ENCODE measurements at regions not wholly inside any gene's neighbourhood (a gene's known extent, or its start where the extent isn't known, plus 50 kb on each side); places are given as distances from the start of the nearest gene placed in this dataset.
A peak's percentile ranks its signal among the peaks of the same experiment; 100 is the strongest.
"Not testable (repeated sequence)": the region's sequence is repeated elsewhere in the genome, so short reads cannot be mapped to it uniquely, and the experiment has no call there.

DNA sequence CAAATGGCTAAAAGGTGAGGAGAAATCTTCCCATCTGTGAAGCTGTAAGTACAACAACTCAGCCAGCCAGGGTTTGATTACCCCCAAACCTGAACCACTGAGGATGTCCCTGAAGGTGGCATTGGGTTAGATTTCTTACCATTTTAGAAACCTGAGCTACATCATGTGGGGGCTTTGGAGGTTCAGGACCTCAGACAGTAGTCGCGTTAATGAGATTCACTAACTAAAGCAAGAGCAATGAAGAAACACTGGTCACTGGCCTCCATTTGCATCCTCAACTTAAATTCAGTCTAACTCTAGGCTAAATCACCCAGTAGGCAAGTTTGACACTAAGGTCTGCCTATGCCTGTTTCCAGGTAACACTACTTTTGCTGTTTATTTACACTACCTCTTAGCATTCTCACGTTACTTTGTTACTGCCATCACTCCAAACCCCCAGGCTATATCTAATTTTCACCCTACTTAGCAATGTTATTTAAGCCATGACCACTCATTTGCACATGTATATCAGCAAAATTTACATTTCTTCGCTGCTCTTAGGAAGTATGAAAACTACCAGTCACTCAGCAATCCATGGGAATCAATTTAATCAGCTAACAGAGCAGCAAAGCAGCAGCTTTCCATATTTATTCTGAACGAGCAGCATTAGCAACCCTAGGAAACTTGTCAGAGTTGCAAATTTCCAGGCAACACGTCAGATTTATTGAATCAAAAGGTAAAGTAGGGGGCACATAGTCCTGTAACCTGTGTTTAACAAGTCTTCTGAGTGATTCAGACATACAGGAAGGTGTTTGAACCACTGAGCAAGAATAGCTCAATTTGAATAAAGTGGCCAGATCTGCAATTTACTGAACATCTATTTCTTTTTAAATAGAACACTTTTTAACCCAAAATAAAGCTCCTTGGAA, 788.4 kb upstream of the SORCS1 start:
- Mint-ChIP-seq H3K36me3 (no peaks in the 10 kb centered on the region), H3K4me3 (no peak overlapping the region), H3K27ac (no peak overlapping the region), H3K27me3 (no peaks in the 10 kb centered on the region), H3K4me1 (no peaks in the 10 kb centered on the region), H3K9me3 (peaks cover 3 to 20% (median 8%) of the 10 kb centered on the region in 8 donors)
- Histone ChIP-seq H3K9me3 (ENCODE audit: control insufficient read depth in 1 of 2, low read length in 2 of 2) (peaks cover 0 to 4% of the 10 kb centered on the region in 2 donors), H3K36me3 (ENCODE audit: insufficient read depth, low read length) (no peaks in the 10 kb centered on the region), H3K27me3 (ENCODE audit: insufficient read depth, low read length) (no peaks in the 10 kb centered on the region), H3K4me1 (ENCODE audit: insufficient read depth, low read length) (no peaks in the 10 kb centered on the region), H3K27ac (ENCODE audit: low read depth, low read length) (no peak overlapping the region), H3K4me3 (ENCODE audit: low read length in 2 of 2) (no peak overlapping the region)
- no peak for DNase-seq
- CTCF ChIA-PET (ENCODE audit: partially characterized antibody), result no interaction called here
- POLR2A ChIA-PET (ENCODE audit: partially characterized antibody), result no interaction called here
- intact Hi-C loops (cut with micrococcal nuclease), result no loop called here

DNA sequence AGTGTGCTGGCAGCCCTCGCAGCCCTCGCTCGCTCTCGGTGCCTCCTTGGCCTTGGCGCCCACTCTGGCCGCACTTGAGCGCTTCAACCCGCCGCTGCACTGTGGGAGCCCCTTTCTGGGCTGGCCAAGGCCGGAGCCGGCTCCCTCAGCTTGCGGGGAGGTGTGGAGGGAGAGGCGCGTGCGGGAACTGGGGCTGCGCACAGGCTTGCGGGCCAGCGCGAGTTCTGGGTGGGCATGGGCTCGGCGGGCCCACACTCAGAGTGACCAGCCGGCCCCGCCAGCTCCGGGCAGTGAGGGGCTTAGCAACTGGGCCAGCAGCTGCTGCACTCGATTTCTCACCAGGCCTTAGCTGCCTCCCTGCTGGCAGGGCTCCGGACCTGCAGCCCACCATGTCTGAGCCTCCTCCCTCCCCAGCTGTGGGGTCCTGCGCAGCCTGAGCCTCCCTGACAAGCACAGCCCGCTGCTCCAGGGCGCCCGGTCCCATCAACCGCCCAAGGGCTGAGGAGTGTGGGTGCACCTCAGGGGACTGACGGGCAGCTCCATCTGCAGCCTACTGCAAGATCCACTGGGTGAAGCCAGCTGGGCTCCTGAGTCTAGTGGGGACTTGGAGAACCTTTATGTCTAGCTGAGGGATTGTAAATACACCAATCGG, 786.0 kb upstream of the SORCS1 start:
- H3K27me3 Mint-ChIP-seq; H3K9me3 ChIP-seq (ENCODE audit: control insufficient read depth in 1 of 2, low read length in 2 of 2); H3K4me1 ChIP-seq (ENCODE audit: insufficient read depth, low read length); H3K4me1 Mint-ChIP-seq; H3K4me3 ChIP-seq (ENCODE audit: low read length in 2 of 2); POLR2A ChIA-PET (ENCODE audit: partially characterized antibody); CTCF ChIA-PET (ENCODE audit: partially characterized antibody); H3K4me3 Mint-ChIP-seq; H3K27me3 ChIP-seq (ENCODE audit: insufficient read depth, low read length); intact Hi-C loops (cut with micrococcal nuclease); H3K36me3 Mint-ChIP-seq; H3K36me3 ChIP-seq (ENCODE audit: insufficient read depth, low read length); H3K27ac ChIP-seq (ENCODE audit: low read depth, low read length); H3K27ac Mint-ChIP-seq: not testable (repeated sequence)
- peaks cover 3 to 21% (median 12%) of the 10 kb centered on the region in 8 donors for H3K9me3 Mint-ChIP-seq
- DNase-seq, result peak in 1 of 5 donors; percentile 16

DNA sequence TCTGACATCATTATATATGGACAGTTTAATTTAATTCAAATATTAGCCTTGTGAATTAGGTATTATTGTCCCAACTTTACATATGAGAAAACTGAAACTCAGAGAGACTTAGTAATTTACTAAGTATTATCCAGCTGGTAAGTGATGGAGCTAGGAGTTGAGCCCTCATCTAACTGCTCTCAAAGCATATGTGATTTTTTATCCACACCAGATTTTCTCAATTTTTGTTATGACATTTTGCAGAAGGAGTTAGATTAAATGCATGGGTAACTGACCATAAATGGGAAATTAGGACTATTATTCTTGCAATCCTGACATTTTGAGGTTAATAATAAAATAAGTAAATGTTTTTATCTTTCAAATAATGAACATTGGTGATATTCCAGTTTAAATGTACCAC, 778.3 kb upstream of the SORCS1 start:
- Histone ChIP-seq H3K4me1 (ENCODE audit: insufficient read depth, low read length) (no peaks in the 10 kb centered on the region), H3K4me3 (ENCODE audit: low read length in 2 of 2) (no peak overlapping the region), H3K9me3 (ENCODE audit: control insufficient read depth in 1 of 2, low read length in 2 of 2) (no peaks in the 10 kb centered on the region), H3K36me3 (ENCODE audit: insufficient read depth, low read length) (no peaks in the 10 kb centered on the region), H3K27ac (ENCODE audit: low read depth, low read length) (no peak overlapping the region), H3K27me3 (ENCODE audit: insufficient read depth, low read length) (no peaks in the 10 kb centered on the region)
- no peak overlapping the region for H3K27ac Mint-ChIP-seq
- intact Hi-C loops (cut with micrococcal nuclease), result no loop called here
- no peaks in the 10 kb centered on the region for H3K4me1 Mint-ChIP-seq
- H3K4me3 Mint-ChIP-seq, result no peak overlapping the region
- ChIA-PET POLR2A (ENCODE audit: partially characterized antibody) (no interaction called here), CTCF (ENCODE audit: partially characterized antibody) (no interaction called here)
- peaks cover under 1 to 23% (median 11%) of the 10 kb centered on the region in 8 donors for H3K9me3 Mint-ChIP-seq
- H3K36me3 Mint-ChIP-seq, result no peaks in the 10 kb centered on the region
- no peak for DNase-seq
- H3K27me3 Mint-ChIP-seq, result no peaks in the 10 kb centered on the region

DNA sequence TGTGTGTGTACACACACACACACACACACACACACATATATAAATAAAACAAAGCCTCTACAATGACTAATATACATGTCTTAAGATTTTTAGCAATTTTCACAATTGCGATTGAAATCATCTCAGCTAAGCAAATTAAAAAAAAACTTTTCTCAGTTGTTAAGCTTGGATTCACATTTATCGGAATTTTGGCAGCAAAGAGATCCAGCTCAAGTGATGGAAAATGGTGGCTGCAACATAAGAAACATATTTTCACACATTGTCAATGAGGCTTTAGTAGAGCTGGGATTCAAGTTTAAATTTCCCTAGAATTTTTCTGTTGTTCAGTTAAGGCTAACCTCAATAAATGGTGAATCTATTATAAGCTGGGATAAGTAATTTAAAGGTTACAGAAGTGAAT, 768.6 kb upstream of the SORCS1 start:
- Mint-ChIP-seq H3K4me1 (peaks cover 0 to 1% (median 0%) of the 10 kb centered on the region in 4 donors), H3K9me3 (peaks cover 3 to 11% (median 9%) of the 10 kb centered on the region in 8 donors), H3K36me3 (no peaks in the 10 kb centered on the region), H3K27me3 (no peaks in the 10 kb centered on the region), H3K27ac (no peak overlapping the region), H3K4me3 (no peak overlapping the region)
- H3K36me3 ChIP-seq (ENCODE audit: insufficient read depth, low read length), result no peaks in the 10 kb centered on the region
- no peaks in the 10 kb centered on the region for H3K4me1 ChIP-seq (ENCODE audit: insufficient read depth, low read length)
- DNase-seq, result no peak
- ChIA-PET POLR2A (ENCODE audit: partially characterized antibody) (no interaction called here), CTCF (ENCODE audit: partially characterized antibody) (no interaction called here)
- H3K9me3 ChIP-seq (ENCODE audit: control insufficient read depth in 1 of 2, low read length in 2 of 2), result peaks cover 0 to 15% of the 10 kb centered on the region in 2 donors
- intact Hi-C loops (cut with micrococcal nuclease), result no loop called here
- no peaks in the 10 kb centered on the region for H3K27me3 ChIP-seq (ENCODE audit: insufficient read depth, low read length)
- no peak overlapping the region for H3K27ac ChIP-seq (ENCODE audit: low read depth, low read length)
- H3K4me3 ChIP-seq (ENCODE audit: low read length in 2 of 2), result no peak overlapping the region

DNA sequence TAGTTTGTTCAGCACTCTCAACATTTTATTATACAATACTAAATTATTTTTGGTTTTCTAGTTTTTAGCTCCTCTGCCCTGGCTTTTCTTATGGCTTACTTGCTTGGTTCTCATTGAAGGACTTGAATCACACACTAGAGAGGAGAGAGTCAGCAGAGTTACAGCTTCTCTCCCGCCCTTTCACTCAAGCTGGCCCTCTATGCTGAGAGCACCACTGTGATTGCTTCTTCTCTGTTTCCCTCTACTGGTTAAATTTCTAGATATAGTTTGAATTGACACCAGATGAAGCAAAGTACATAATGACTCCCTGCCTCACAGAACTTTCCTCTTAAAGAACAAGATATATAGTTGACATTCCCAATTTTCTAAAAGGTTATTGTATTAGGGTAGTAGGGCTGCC, 767.3 kb upstream of the SORCS1 start:
- H3K4me3 ChIP-seq (ENCODE audit: low read length in 2 of 2), result no peak overlapping the region
- H3K27me3 Mint-ChIP-seq, result no peaks in the 10 kb centered on the region
- no peak for DNase-seq
- H3K4me1 Mint-ChIP-seq, result peaks cover 0 to 1% (median 0%) of the 10 kb centered on the region in 4 donors
- CTCF ChIA-PET (ENCODE audit: partially characterized antibody), result no interaction called here
- no peak overlapping the region for H3K27ac ChIP-seq (ENCODE audit: low read depth, low read length)
- no peaks in the 10 kb centered on the region for H3K36me3 Mint-ChIP-seq
- intact Hi-C loops (cut with micrococcal nuclease), result no loop called here
- H3K27ac Mint-ChIP-seq, result no peak overlapping the region
- peaks cover 0 to 15% of the 10 kb centered on the region in 2 donors for H3K9me3 ChIP-seq (ENCODE audit: control insufficient read depth in 1 of 2, low read length in 2 of 2)
- POLR2A ChIA-PET (ENCODE audit: partially characterized antibody), result no interaction called here
- H3K9me3 Mint-ChIP-seq, result peaks cover 0 to 10% (median 6%) of the 10 kb centered on the region in 8 donors
- no peaks in the 10 kb centered on the region for H3K36me3 ChIP-seq (ENCODE audit: insufficient read depth, low read length)
- H3K4me1 ChIP-seq (ENCODE audit: insufficient read depth, low read length), result no peaks in the 10 kb centered on the region
- no peaks in the 10 kb centered on the region for H3K27me3 ChIP-seq (ENCODE audit: insufficient read depth, low read length)
- H3K4me3 Mint-ChIP-seq, result no peak overlapping the region

DNA sequence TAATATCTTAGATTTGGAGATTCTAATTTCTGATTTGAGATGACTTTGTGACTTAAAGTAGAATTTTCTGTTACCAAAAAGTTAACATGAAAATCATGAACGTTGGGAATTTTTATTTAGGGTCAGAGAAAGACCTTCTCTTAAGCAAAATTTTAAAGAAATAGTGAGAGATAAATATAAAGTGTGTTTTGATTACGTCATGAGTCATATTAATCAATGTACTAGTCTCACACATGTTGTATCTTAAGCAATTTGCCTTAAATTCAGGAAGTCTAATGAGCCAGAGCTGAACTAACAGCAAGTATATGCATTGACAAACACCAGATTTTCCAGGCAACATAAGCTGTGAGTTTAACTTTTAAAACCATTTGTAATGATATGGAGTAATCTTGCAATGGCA, 765.5 kb upstream of the SORCS1 start:
- Mint-ChIP-seq H3K27ac (no peak overlapping the region), H3K9me3 (peaks cover 0 to 9% (median 6%) of the 10 kb centered on the region in 8 donors), H3K27me3 (no peaks in the 10 kb centered on the region), H3K36me3 (no peaks in the 10 kb centered on the region), H3K4me3 (no peak overlapping the region), H3K4me1 (no peaks in the 10 kb centered on the region)
- ChIA-PET CTCF (ENCODE audit: partially characterized antibody) (no interaction called here), POLR2A (ENCODE audit: partially characterized antibody) (no interaction called here)
- Histone ChIP-seq H3K27me3 (ENCODE audit: insufficient read depth, low read length) (no peaks in the 10 kb centered on the region), H3K27ac (ENCODE audit: low read depth, low read length) (no peak overlapping the region), H3K9me3 (ENCODE audit: control insufficient read depth in 1 of 2, low read length in 2 of 2) (peaks cover 0 to 15% of the 10 kb centered on the region in 2 donors), H3K4me1 (ENCODE audit: insufficient read depth, low read length) (no peaks in the 10 kb centered on the region), H3K36me3 (ENCODE audit: insufficient read depth, low read length) (no peaks in the 10 kb centered on the region), H3K4me3 (ENCODE audit: low read length in 2 of 2) (no peak overlapping the region)
- intact Hi-C loops (cut with micrococcal nuclease), result no loop called here
- DNase-seq, result no peak

DNA sequence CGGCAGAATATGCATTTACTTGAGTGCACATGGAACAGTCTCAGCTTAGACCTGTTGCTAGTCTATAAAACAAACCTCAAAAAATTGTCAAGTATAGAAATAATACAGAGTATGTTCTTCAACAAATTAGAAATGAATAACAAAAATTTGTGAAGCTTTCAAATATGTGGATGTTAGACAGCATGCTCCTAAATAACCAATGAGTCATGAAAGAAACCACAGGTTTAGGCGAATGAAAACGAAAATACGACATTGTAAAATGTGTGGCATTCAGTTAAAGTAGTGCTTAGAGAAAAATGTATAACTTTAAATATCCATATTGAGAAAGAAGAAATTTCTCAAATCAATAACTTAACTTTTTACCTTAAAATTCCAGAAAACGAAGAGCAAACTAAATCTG, 760.0 kb upstream of the SORCS1 start:
- CTCF ChIA-PET (ENCODE audit: partially characterized antibody), result no interaction called here
- Histone ChIP-seq H3K36me3 (ENCODE audit: insufficient read depth, low read length) (no peaks in the 10 kb centered on the region), H3K4me3 (ENCODE audit: low read length in 2 of 2) (no peak overlapping the region), H3K27ac (ENCODE audit: low read depth, low read length) (no peak overlapping the region), H3K4me1 (ENCODE audit: insufficient read depth, low read length) (no peaks in the 10 kb centered on the region), H3K27me3 (ENCODE audit: insufficient read depth, low read length) (no peaks in the 10 kb centered on the region), H3K9me3 (ENCODE audit: control insufficient read depth in 1 of 2, low read length in 2 of 2) (no peaks in the 10 kb centered on the region)
- no peaks in the 10 kb centered on the region for H3K27me3 Mint-ChIP-seq
- POLR2A ChIA-PET (ENCODE audit: partially characterized antibody), result no interaction called here
- H3K4me1 Mint-ChIP-seq, result no peaks in the 10 kb centered on the region
- peaks cover 0 to 20% (median 10%) of the 10 kb centered on the region in 8 donors for H3K9me3 Mint-ChIP-seq
- no peak overlapping the region for H3K27ac Mint-ChIP-seq
- DNase-seq, result no peak
- H3K36me3 Mint-ChIP-seq, result no peaks in the 10 kb centered on the region
- no peak overlapping the region for H3K4me3 Mint-ChIP-seq
- intact Hi-C loops (cut with micrococcal nuclease), result no loop called here
